ENCODE measurements at regions not wholly inside any gene's neighbourhood (a gene's known extent, or its start where the extent isn't known, plus 50 kb on each side); places are given as distances from the start of the nearest gene placed in this dataset.

DNA sequence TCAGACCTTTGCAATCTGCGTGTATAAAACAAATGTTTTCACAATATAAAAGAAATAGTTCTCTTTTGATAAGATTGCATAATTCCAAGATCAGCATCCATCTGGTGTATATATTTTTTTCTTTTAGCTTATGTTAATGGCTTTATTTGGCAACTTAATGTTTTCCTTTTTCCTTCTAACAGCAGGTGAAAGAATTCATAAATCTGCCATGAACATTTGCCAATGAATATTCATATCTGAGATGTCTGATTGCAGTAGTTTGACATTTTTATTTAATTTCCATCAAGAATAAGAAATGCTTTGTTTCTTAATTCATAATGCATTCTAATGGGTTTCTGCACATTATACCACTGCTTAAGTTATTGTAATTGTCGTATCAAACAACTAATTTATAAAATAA lies 184.4 kb upstream of the ROBO2 start:
- no peak for DNase-seq (ENCODE audit: low read depth)
- no peak overlapping the region for H3K4me3 ChIP-seq (replicated peaks; ENCODE audit: low read depth, low read length)
- TF ChIP-seq, protein P1, sequence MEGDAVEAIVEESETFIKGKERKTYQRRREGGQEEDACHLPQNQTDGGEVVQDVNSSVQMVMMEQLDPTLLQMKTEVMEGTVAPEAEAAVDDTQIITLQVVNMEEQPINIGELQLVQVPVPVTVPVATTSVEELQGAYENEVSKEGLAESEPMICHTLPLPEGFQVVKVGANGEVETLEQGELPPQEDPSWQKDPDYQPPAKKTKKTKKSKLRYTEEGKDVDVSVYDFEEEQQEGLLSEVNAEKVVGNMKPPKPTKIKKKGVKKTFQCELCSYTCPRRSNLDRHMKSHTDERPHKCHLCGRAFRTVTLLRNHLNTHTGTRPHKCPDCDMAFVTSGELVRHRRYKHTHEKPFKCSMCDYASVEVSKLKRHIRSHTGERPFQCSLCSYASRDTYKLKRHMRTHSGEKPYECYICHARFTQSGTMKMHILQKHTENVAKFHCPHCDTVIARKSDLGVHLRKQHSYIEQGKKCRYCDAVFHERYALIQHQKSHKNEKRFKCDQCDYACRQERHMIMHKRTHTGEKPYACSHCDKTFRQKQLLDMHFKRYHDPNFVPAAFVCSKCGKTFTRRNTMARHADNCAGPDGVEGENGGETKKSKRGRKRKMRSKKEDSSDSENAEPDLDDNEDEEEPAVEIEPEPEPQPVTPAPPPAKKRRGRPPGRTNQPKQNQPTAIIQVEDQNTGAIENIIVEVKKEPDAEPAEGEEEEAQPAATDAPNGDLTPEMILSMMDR (IDR thresholded peaks at IDR 0.05; ENCODE audit: low read length, missing control alignments): no peak

DNA sequence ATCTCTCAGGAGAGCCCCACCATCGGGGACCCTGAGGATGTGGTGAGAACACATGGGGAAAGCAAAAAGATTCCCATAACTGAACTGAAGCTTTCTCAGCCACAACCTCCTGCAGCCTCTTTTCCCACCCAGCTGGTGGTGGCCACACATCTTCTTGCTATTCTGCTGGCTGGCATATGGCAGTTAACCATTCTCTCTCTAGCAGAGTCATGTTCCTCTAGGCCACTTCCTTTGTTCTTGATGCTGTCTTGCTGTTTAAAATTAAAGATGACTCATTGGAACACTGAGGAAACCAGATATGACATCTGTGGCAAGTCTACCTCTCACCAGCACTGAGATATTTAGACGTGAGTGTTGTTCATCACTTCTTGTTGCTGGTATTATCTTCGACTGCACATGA lies 180.3 kb upstream of the ROBO2 start:
- TF ChIP-seq, protein P1 (IDR thresholded peaks at IDR 0.05; ENCODE audit: low read length, missing control alignments): no peak
- DNase-seq (ENCODE audit: low read depth): no peak
- H3K4me3 ChIP-seq (replicated peaks; ENCODE audit: low read depth, low read length): no peak overlapping the region

DNA sequence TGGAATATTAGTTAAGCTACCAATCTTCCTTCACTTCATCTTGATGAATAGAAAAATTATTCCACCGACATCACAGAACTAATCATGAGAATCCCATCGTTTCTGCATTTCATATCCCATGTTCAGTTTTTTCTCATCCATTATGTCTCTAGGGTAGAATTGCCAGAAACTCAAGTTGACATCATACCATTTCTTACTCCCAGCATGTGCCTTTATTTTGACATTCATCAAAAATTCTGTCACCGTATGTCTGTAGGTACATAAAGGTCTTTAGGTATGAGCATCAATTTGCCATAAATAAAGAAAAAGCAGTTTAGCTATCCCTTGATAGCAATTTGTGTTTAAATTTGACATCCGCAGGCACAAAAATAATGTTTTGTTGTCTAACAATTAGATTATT lies 175.5 kb upstream of the ROBO2 start:
- no peak overlapping the region for H3K4me3 ChIP-seq (replicated peaks; ENCODE audit: low read depth, low read length)
- TF ChIP-seq, protein P1 (IDR thresholded peaks at IDR 0.05; ENCODE audit: low read length, missing control alignments): no peak
- no peak for DNase-seq (ENCODE audit: low read depth)

DNA sequence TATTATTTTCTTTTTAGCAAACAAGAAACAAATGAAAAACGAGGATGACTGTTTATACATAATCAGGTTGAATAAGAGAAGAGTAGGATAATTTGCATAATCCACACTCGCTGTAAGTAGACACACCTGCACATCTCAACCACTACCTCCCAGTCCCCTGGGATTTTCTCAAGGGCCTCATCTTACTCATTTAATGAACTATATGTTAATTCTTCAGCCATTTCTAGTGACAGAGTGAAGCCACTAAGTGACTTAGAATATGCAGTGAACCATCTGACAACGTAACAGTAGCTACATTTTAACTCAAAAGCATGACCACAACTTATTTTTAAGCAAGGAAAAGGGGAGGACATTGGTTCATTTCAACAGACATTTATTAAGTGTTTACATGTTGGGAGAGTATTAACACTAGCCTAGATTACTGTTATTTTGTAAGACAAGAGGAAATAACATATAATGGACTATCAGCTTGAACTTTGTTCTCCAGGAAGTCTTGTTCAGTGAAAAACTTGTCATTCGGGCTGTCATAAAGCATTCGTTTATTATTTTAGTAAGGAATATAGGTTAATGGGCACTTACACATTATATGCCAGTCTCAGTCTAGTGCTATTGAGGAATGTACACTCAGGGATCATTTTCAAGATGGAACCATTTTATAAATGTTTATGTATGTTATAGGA lies 173.0 kb upstream of the ROBO2 start:
- DNase-seq (ENCODE audit: low read depth): no peak
- H3K4me3 ChIP-seq (replicated peaks; ENCODE audit: low read depth, low read length): no peak overlapping the region
- TF ChIP-seq, protein P1 (IDR thresholded peaks at IDR 0.05; ENCODE audit: low read length, missing control alignments): no peak

DNA sequence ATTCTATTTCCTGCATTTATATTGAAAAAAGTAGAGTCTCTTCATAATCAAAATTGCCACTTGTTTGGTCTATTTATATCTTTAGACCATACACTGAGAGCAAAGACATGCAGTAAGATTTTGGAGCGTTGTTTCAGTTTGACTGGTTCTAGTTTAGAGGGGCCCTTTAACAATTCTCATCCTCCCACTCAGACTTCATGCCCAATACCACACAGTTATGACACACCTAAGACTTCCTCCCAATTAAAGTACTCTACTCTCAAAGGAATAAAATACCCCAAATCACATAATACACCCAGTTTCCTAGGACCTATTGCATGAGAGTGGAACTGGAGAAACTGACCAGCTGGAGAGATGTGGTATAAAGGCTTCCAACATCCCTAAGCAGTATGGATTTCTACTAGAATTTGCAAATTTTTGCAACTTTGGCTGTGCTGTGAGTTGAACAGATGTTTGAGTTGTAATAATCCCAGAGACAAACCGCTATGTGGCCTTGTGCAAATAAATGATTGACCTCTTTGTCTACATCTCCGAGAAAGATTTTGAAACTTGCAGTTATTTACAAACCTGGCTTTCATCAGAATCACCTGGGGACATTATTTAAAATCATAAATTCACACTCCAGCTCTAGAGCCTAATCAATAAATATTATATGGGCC lies 170.0 kb upstream of the ROBO2 start:
- TF ChIP-seq, protein P1 (IDR thresholded peaks at IDR 0.05; ENCODE audit: low read length, missing control alignments): no peak
- no peak for DNase-seq (ENCODE audit: low read depth)
- H3K4me3 ChIP-seq (replicated peaks; ENCODE audit: low read depth, low read length): no peak overlapping the region

DNA sequence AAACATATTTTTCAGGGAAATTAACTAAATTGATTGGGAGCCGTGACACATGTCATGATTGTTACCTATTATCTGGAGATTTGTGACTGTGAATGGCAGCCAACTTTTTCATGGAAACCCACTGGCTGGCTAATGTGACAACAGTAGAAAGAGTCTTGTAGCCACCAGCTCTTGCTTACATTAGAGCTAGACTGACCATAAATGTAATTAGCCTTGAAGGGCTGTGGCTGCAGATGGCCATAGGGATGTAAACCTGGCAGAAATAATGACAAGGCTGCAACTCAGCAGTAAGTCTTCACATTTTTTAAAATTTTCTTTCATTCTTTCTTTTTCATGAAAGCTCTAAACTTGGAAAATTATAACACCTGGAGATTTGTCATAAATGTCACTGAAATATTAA lies 168.2 kb upstream of the ROBO2 start:
- TF ChIP-seq, protein P1 (IDR thresholded peaks at IDR 0.05; ENCODE audit: low read length, missing control alignments): no peak
- no peak for DNase-seq (ENCODE audit: low read depth)
- H3K4me3 ChIP-seq (replicated peaks; ENCODE audit: low read depth, low read length): no peak overlapping the region

DNA sequence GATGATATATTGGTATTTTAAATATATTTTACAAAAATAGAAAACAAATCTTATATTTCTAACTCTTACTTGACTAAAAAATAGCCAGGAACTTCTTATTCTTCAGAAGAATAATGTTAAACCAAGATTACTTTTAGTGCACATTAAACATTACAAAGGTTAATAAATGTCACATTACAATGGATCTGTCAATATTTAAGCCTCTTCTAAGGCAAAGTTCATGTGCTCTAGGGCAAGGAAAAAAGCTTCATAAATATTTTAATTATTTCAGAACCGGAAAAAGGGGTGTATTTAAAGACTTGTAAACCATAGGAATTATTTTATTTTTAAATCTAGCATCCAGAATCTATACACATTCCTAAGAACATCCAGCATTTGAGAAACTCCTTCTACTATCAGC lies 166.9 kb upstream of the ROBO2 start:
- DNase-seq (ENCODE audit: low read depth): no peak
- TF ChIP-seq, protein P1 (IDR thresholded peaks at IDR 0.05; ENCODE audit: low read length, missing control alignments): no peak
- H3K4me3 ChIP-seq (replicated peaks; ENCODE audit: low read depth, low read length): no peak overlapping the region
